Activated CD4-positive, alpha-beta T cell treated with anti-CD3 and anti-CD28 coated beads, Interleukin-2, Interleukin-4, amounts not matched to agents 100 ng/mL and 50 ng/mL, durations not matched to agents 16 hours and 8 hours (primary cell): ENCODE measurements at regions not wholly inside any gene's neighbourhood (a gene's known extent, or its start where the extent isn't known, plus 50 kb on each side); places are given as distances from the start of the nearest gene placed in this dataset.

Source experiments
- DNase-seq: peaks from one replicate; pipeline ENCODE4 v3.0.0-alpha.2; 2020; ENCODE audit warnings: low spot score

- DNase-seq = no peak
Observed at GRCh38 chr20:1790386-1790785, 104.8 kb upstream of the SIRPA start.

GRCh38 chr20:1788044-1788443 lies 107.2 kb upstream of the SIRPA start:
- DNase-seq = no peak

- no peak for DNase-seq
Observed at GRCh38 chr20:1786486-1786885, 108.7 kb upstream of the SIRPA start.

GRCh38 chr20:1784586-1784985 lies 110.6 kb upstream of the SIRPA start:
- no peak for DNase-seq

GRCh38 chr20:1783245-1783644 lies 112.0 kb upstream of the SIRPA start:
- DNase-seq = no peak

- DNase-seq = no peak
Observed at GRCh38 chr20:1782181-1782580, 113.0 kb upstream of the SIRPA start.

GRCh38 chr20:1779567-1779966 lies 115.6 kb upstream of the SIRPA start:
- DNase-seq = no peak

GRCh38 chr20:1778338-1778737 lies 116.9 kb upstream of the SIRPA start:
- DNase-seq = no peak

GRCh38 chr20:1777476-1777820 lies 117.8 kb upstream of the SIRPA start:
- no peak for DNase-seq

- peak; percentile 82 for DNase-seq
Observed at GRCh38 chr20:1776681-1777475, 118.3 kb upstream of the SIRPA start.

- no peak for DNase-seq
Observed at GRCh38 chr20:1775117-1775516, 117.5 kb upstream of the SIRPG start.

- DNase-seq = no peak
Observed at GRCh38 chr20:1774479-1774878, 116.9 kb upstream of the SIRPG start.

GRCh38 chr20:1773816-1774215 lies 116.2 kb upstream of the SIRPG start:
- DNase-seq = no peak

GRCh38 chr20:1769491-1769890 lies 111.9 kb upstream of the SIRPG start:
- DNase-seq = no peak

GRCh38 chr20:1766731-1767130 lies 109.2 kb upstream of the SIRPG start:
- DNase-seq = no peak

- peak; percentile 62 for DNase-seq
Observed at GRCh38 chr20:1764136-1765033, 106.8 kb upstream of the SIRPG start.

GRCh38 chr20:1761598-1761997 lies 104.0 kb upstream of the SIRPG start:
- DNase-seq = no peak

- no peak for DNase-seq
Observed at GRCh38 chr20:1761116-1761515, 103.5 kb upstream of the SIRPG start.

GRCh38 chr20:1758765-1759164 lies 101.2 kb upstream of the SIRPG start:
- no peak for DNase-seq

GRCh38 chr20:1757606-1758512 lies 100.3 kb upstream of the SIRPG start:
- DNase-seq = no peak

- DNase-seq = no peak
Observed at GRCh38 chr20:1757072-1757471, 99.5 kb upstream of the SIRPG start.

GRCh38 chr20:1754749-1755148 lies 97.2 kb upstream of the SIRPG start:
- DNase-seq = no peak
